Vagina (tissue), 2 donors: ENCODE measurements at regions not wholly inside any gene's neighbourhood (a gene's known extent, or its start where the extent isn't known, plus 50 kb on each side); places are given as distances from the start of the nearest gene placed in this dataset.

Experiments used
- CTCF ChIP-seq, 3 experiments: fragments of 450-650 bp in 2 of 3; fragments of 200-600 bp in 1 of 3; sonication (generic) in 1 of 3; IDR thresholded peaks; one replicate each; pipeline ENCODE4 v1.5.1; 2017 to 2019; ENCODE audit warnings: antibody characterized with exemption in 3 of 3, mild to moderate bottlenecking in 2 of 3, moderate library complexity in 2 of 3
- POLR2A ChIP-seq, 2 donors: fragments of 450-650 bp; IDR thresholded peaks; one replicate each; pipeline ENCODE4 v1.6.1; 2017; ENCODE audit warnings: antibody characterized with exemption in 2 of 2, mild to moderate bottlenecking in 2 of 2, moderate library complexity in 2 of 2

GRCh38 chr16:47970291-47970931 is 185.4 kb downstream of the ABCC12 start:
- TF ChIP-seq CTCF (IDR thresholded peaks at IDR 0.05) (no peak), POLR2A (IDR thresholded peaks at IDR 0.05) (no peak)
